HFFc6 (cell line): ENCODE measurements at regions not wholly inside any gene's neighbourhood (a gene's known extent, or its start where the extent isn't known, plus 50 kb on each side); places are given as distances from the start of the nearest gene placed in this dataset.

ENCODE experiments used
- DNase-seq: peaks from one replicate; pipeline ENCODE4 v3.0.0-alpha.2; 2018
- H3K27ac Mint-ChIP-seq: 2 replicates; pipeline ENCODE4 v1.8.0; 2020; ENCODE audit warnings: mild to moderate bottlenecking, mixed read lengths
- H3K27me3 Mint-ChIP-seq: 2 replicates; pipeline ENCODE4 v1.8.0; 2021; ENCODE audit warnings: mild to moderate bottlenecking, moderate library complexity, mixed read lengths; ENCODE audit not compliant: insufficient read depth
- H3K36me3 Mint-ChIP-seq: 2 replicates; pipeline ENCODE4 v1.8.0; 2021; ENCODE audit warnings: low read depth, mixed read lengths
- H3K4me1 Mint-ChIP-seq: 2 replicates; pipeline ENCODE4 v1.8.0; 2020; ENCODE audit warnings: low read depth, mixed read lengths
- H3K4me3 Mint-ChIP-seq: 2 replicates; pipeline ENCODE4 v1.8.0; 2020; ENCODE audit warnings: mild to moderate bottlenecking, moderate library complexity, mixed read lengths
- H3K9me3 Mint-ChIP-seq: 2 replicates; pipeline ENCODE4 v1.8.0; 2020; ENCODE audit warnings: mild to moderate bottlenecking, mixed read lengths
- TF ChIP-seq, protein P1 (sequence below): fragments of 200-600 bp; sonication (generic); IDR thresholded peaks from 2 replicates; pipeline ENCODE4 v1.5.0; 2021; ENCODE audit warnings: antibody characterized with exemption, mild to moderate bottlenecking

DNA sequence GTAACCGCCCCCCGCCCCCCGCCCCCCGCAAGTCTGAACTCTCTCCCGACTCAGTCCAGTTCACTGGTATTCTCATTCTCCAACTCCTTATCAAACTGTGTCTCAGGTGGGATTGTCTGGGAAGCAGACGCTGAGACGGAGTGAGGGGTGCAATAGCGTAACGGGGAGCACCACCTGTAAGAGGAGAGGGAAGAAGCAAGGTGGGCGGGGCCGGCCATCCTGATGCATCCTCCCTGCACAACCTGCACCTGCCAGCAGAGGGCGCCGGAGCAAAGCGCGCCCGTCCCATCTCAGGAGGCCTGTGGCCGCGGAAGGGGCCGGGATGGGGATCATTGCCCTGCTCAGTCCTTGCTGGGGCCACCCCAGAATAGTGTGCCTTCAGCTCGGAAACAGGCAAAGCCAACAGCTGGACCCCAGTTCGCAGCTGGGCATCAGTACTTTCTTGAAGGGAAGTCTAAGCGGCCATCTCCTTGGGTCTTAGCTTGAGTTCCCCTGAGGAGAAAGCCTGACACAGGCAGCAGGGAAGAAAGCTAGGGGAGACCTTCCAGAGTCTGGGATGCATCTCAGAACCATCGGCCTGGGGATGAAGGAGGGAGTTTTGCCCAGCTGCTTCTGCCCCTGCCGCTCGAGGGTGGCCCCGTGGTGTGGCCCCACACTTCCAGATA, 208.0 kb downstream of the TFCP2L1 start:
- Mint-ChIP-seq H3K4me1 (no peaks in the 10 kb centered on the region; the same call in none of the 2 replicates), H3K27me3 (peaks cover 13% of the 10 kb centered on the region), H3K27ac (no peak overlapping the region), H3K9me3 (no peaks in the 10 kb centered on the region), H3K4me3 (no peak overlapping the region), H3K36me3 (no peaks in the 10 kb centered on the region)
- peak; percentile 50 for DNase-seq
- TF ChIP-seq, protein P1, sequence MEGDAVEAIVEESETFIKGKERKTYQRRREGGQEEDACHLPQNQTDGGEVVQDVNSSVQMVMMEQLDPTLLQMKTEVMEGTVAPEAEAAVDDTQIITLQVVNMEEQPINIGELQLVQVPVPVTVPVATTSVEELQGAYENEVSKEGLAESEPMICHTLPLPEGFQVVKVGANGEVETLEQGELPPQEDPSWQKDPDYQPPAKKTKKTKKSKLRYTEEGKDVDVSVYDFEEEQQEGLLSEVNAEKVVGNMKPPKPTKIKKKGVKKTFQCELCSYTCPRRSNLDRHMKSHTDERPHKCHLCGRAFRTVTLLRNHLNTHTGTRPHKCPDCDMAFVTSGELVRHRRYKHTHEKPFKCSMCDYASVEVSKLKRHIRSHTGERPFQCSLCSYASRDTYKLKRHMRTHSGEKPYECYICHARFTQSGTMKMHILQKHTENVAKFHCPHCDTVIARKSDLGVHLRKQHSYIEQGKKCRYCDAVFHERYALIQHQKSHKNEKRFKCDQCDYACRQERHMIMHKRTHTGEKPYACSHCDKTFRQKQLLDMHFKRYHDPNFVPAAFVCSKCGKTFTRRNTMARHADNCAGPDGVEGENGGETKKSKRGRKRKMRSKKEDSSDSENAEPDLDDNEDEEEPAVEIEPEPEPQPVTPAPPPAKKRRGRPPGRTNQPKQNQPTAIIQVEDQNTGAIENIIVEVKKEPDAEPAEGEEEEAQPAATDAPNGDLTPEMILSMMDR = peak; percentile 97

DNA sequence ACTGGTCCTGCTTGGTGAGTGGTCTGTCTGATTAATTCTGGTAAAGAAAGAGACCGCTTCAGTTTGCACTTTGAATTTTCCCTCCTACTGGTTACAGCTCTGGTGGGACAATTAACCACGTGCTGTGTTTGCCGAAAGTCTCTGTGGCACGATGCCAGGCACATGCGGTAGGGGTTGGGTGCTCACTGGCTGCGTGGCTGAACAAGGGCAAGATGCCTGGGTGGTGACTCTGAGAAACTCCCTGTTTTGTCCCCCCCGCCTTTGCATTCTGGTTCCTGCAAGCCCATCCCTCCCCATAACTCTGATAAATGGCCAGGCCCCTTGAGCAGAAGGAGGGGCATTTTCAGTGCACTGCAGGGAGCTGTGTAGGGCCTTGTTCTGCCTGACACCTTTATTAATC, 206.1 kb downstream of the TFCP2L1 start:
- TF ChIP-seq, protein P1 = no peak
- no peaks in the 10 kb centered on the region for H3K36me3 Mint-ChIP-seq
- peaks cover 16% of the 10 kb centered on the region for H3K27me3 Mint-ChIP-seq
- H3K4me1 Mint-ChIP-seq = no peaks in the 10 kb centered on the region; the same call in none of the 2 replicates
- no peak for DNase-seq
- no peaks in the 10 kb centered on the region for H3K9me3 Mint-ChIP-seq
- no peak overlapping the region for H3K27ac Mint-ChIP-seq
- H3K4me3 Mint-ChIP-seq = no peak overlapping the region

DNA sequence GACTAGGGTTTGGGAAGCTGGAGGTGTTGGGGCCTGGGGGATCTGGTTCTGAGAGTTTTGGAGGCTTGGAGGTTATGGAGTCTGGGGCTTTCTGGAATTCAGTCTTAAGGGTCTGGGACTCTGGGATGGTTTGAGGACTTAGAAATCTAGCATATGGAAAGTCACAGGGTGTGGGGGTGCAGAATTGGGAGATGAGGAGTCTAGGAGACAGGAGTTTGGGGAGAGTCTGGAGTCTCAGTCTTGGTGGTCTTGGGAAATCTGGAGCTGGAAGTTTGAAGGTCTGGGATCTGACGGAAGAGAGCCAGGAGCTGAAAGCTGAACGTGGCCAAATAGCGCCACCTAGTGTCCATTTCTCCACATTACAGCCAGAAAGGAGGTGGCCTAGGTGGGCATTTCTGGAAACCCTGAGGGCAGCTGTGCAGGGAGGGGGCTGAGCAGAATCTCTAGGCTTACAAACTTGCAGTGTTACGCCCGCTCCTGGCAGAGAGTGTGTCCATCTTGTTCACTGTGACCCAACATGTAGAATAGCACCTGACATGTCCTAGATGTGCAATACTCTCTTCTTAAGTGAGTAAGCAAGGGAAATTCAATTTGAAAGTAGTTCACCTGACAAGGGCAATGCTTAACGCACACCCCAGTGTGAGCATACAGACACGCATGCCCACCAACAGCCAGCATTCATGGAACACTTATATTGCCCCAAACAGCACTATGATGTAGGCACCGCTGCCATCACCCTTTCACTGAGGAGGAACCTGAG, 204.8 kb downstream of the TFCP2L1 start:
- DNase-seq = peak; percentile 29
- Mint-ChIP-seq H3K36me3 (no peaks in the 10 kb centered on the region), H3K4me3 (no peak overlapping the region), H3K27me3 (peaks cover 12% of the 10 kb centered on the region), H3K27ac (no peak overlapping the region), H3K4me1 (no peaks in the 10 kb centered on the region; the same call in none of the 2 replicates), H3K9me3 (no peaks in the 10 kb centered on the region)
- TF ChIP-seq, protein P1 = peak; percentile 98

DNA sequence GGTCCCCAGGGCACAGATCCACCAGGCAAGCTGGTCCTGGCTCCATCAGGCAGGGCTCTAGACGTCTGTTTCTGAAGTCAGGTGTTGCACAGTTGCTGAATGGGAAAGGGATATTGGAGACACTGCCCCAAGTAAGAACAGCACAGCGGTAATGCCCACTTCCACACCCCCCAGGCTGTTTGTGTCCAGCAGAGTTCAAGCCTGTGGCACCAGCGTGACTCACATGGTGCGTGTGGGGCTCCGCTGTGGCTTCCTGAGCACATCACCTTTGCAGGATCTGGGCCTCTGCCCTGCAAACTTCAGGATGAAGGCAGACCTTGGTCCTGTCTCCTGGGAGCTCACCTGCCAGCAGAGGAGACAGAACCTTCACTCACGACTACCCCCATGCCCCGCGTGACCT, 203.3 kb downstream of the TFCP2L1 start:
- Mint-ChIP-seq H3K27me3 (peaks cover 16% of the 10 kb centered on the region), H3K27ac (no peak overlapping the region), H3K9me3 (no peaks in the 10 kb centered on the region), H3K4me3 (no peak overlapping the region), H3K36me3 (no peaks in the 10 kb centered on the region), H3K4me1 (no peaks in the 10 kb centered on the region; the same call in 1 of the 2 replicates)
- TF ChIP-seq, protein P1 = no peak
- DNase-seq = no peak

DNA sequence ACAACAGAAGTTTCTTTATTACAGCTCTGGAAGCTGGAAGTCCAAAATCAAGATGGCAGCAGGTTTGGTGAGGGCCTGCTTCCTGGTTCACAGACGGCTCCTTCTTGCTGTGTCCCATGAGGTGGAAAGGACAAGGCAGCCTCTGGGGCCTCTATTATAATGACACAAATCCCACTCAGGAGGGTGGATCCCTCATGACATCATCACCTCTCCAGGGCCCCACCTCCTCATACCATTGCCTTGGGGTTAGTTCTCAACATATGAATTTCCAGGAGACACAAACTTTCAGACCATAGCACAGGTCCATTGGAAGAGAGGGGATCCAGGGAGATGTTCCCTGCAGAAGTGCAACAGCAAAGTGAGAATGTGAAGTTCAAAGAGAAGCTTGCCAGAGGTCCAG, 202.8 kb downstream of the TFCP2L1 start:
- Mint-ChIP-seq H3K4me3 (no peak overlapping the region), H3K9me3 (no peaks in the 10 kb centered on the region)

More for the DNA sequence above, 202.8 kb downstream of the TFCP2L1 start:
- no peaks in the 10 kb centered on the region; the same call in 1 of the 2 replicates for H3K4me1 Mint-ChIP-seq
- no peaks in the 10 kb centered on the region for H3K36me3 Mint-ChIP-seq
- DNase-seq = no peak
- peaks cover 16% of the 10 kb centered on the region for H3K27me3 Mint-ChIP-seq
- TF ChIP-seq, protein P1 = no peak
- no peak overlapping the region for H3K27ac Mint-ChIP-seq
